Fibroblast of lung (primary cell): ENCODE measurements at regions not wholly inside any gene's neighbourhood (a gene's known extent, or its start where the extent isn't known, plus 50 kb on each side); places are given as distances from the start of the nearest gene placed in this dataset.

Experiments
- DNase-seq, 2 donors: peaks; one replicate each; pipeline versions ENCODE4 v3.0.0 to v3.0.0-alpha.2; 2010; ENCODE audit warnings: low read depth in 2 of 2
- H2AFZ ChIP-seq: 2 replicates; pipeline ENCODE4 v1.5.1; 2012; ENCODE audit warnings: low read length, control low read depth, inconsistent platforms
- H3K27ac ChIP-seq: 2 replicates; pipeline ENCODE4 v1.5.1; 2011; ENCODE audit warnings: low read length, control low read depth; ENCODE audit not compliant: insufficient read depth
- H3K27me3 ChIP-seq: 2 replicates; pipeline ENCODE4 v1.5.1; 2011; ENCODE audit warnings: mild to moderate bottlenecking, low read length; ENCODE audit not compliant: control insufficient read depth, insufficient read depth
- H3K36me3 ChIP-seq: 2 replicates; pipeline ENCODE4 v1.5.1; 2011; ENCODE audit warnings: low read length; ENCODE audit not compliant: control insufficient read depth, insufficient read depth
- H3K4me1 ChIP-seq: 2 replicates; pipeline ENCODE4 v1.5.1; 2011; ENCODE audit warnings: low read length; ENCODE audit not compliant: control insufficient read depth, insufficient read depth; ENCODE audit errors: extremely low read depth
- H3K4me2 ChIP-seq: 2 replicates; pipeline ENCODE4 v1.5.1; 2011; ENCODE audit warnings: low read length, control low read depth; ENCODE audit not compliant: insufficient read depth; ENCODE audit errors: extremely low read depth
- H3K4me3 ChIP-seq, 4 experiments: fragments of 200-600 bp in 1 of 4; sonication (generic) in 1 of 4; replicated peaks in 1 of 4; 2 replicates each; pipeline ENCODE4 v1.5.1; 2011 to 2016; ENCODE audit warnings: low read length in 4 of 4, low read depth in 3 of 4, mild to moderate bottlenecking in 3 of 4, control low read depth in 2 of 4, inconsistent platforms in 1 of 4, mixed read lengths in 1 of 4; ENCODE audit not compliant: insufficient read depth in 1 of 4; ENCODE audit errors: control extremely low read depth in 1 of 4
- H3K79me2 ChIP-seq: 2 replicates; pipeline ENCODE4 v1.5.1; 2012; ENCODE audit warnings: mild to moderate bottlenecking, low read length, inconsistent platforms; ENCODE audit not compliant: control insufficient read depth, insufficient read depth
- H3K9ac ChIP-seq: 2 replicates; pipeline ENCODE4 v1.5.1; 2011; ENCODE audit warnings: mild to moderate bottlenecking, low read length, control low read depth; ENCODE audit not compliant: insufficient read depth
- H3K9me3 ChIP-seq: 2 replicates; pipeline ENCODE4 v1.5.1; 2012; ENCODE audit warnings: low read depth, low read length; ENCODE audit not compliant: control insufficient read depth, insufficient read depth
- H4K20me1 ChIP-seq: 2 replicates; pipeline ENCODE4 v1.5.1; 2011; ENCODE audit warnings: low read length; ENCODE audit not compliant: control insufficient read depth, insufficient read depth; ENCODE audit errors: extremely low read depth
- CTCF ChIP-seq, 2 donors: IDR thresholded peaks in 1 of 2; conservative IDR thresholded peaks in 1 of 2; 1 replicate in 1 of 2; 2 replicates in 1 of 2; pipeline ENCODE4 v1.5.1; 2011 to 2012; ENCODE audit warnings: low read length in 2 of 2, control low read depth in 1 of 2, inconsistent platforms in 1 of 2, low read depth in 1 of 2, mild to moderate bottlenecking in 1 of 2
- EZH2 ChIP-seq: IDR thresholded peaks from 2 replicates; pipeline ENCODE4 v1.5.1; 2012; ENCODE audit warnings: low read length, control low read depth, mild to moderate bottlenecking; ENCODE audit errors: missing control alignments

GRCh38 chr10:2306081-2306480 is 568.8 kb upstream of the ADARB2 start:
- no peaks in the 10 kb centered on the region for H3K27me3 ChIP-seq
- no peak overlapping the region for H3K4me2 ChIP-seq
- H3K79me2 ChIP-seq: no peaks in the 10 kb centered on the region
- H3K36me3 ChIP-seq: no peaks in the 10 kb centered on the region
- H2AFZ ChIP-seq: no peak overlapping the region
- no peaks in the 10 kb centered on the region for H3K4me1 ChIP-seq
- H3K4me3 ChIP-seq: no peak overlapping the region
- no peaks in the 10 kb centered on the region for H3K9me3 ChIP-seq
- H4K20me1 ChIP-seq: no peaks in the 10 kb centered on the region
- no peak overlapping the region for H3K9ac ChIP-seq
- no peak overlapping the region for H3K27ac ChIP-seq
- TF ChIP-seq EZH2 (no peak), CTCF (conservative IDR thresholded peaks at IDR 0.05 in 1 of 2, IDR thresholded peaks at IDR 0.05 in 1 of 2; ENCODE audit: low read depth in 1 of 2, low read length in 2 of 2) (no peak)
- DNase-seq: no peak

- H4K20me1 ChIP-seq: no peaks in the 10 kb centered on the region
- no peak overlapping the region for H3K4me3 ChIP-seq
- TF ChIP-seq EZH2: no peak
- TF ChIP-seq CTCF (conservative IDR thresholded peaks at IDR 0.05 in 1 of 2, IDR thresholded peaks at IDR 0.05 in 1 of 2; ENCODE audit: low read depth in 1 of 2, low read length in 2 of 2): no peak
- no peak overlapping the region for H2AFZ ChIP-seq
- H3K4me1 ChIP-seq: no peaks in the 10 kb centered on the region
- H3K9me3 ChIP-seq: no peaks in the 10 kb centered on the region
- DNase-seq: no peak
- no peaks in the 10 kb centered on the region for H3K27me3 ChIP-seq
- no peak overlapping the region for H3K27ac ChIP-seq
- H3K4me2 ChIP-seq: no peak overlapping the region
- H3K9ac ChIP-seq: no peak overlapping the region
- no peaks in the 10 kb centered on the region for H3K36me3 ChIP-seq
- H3K79me2 ChIP-seq: no peaks in the 10 kb centered on the region
These were observed 565.8 kb upstream of the ADARB2 start for GRCh38 chr10:2303169-2303568.

GRCh38 chr10:2301227-2301626 is 563.9 kb upstream of the ADARB2 start:
- no peak overlapping the region for H3K4me3 ChIP-seq
- no peaks in the 10 kb centered on the region for H3K36me3 ChIP-seq
- no peak overlapping the region for H3K9ac ChIP-seq
- no peak for DNase-seq
- no peak for TF ChIP-seq CTCF (conservative IDR thresholded peaks at IDR 0.05 in 1 of 2, IDR thresholded peaks at IDR 0.05 in 1 of 2; ENCODE audit: low read depth in 1 of 2, low read length in 2 of 2)
- TF ChIP-seq EZH2: no peak
- no peaks in the 10 kb centered on the region for H3K79me2 ChIP-seq
- H3K27me3 ChIP-seq: no peaks in the 10 kb centered on the region
- no peak overlapping the region for H3K27ac ChIP-seq
- H3K4me2 ChIP-seq: no peak overlapping the region
- no peaks in the 10 kb centered on the region for H3K9me3 ChIP-seq
- H2AFZ ChIP-seq: no peak overlapping the region
- no peaks in the 10 kb centered on the region for H4K20me1 ChIP-seq
- no peaks in the 10 kb centered on the region for H3K4me1 ChIP-seq
